ENCODE measurements at regions not wholly inside any gene's neighbourhood (a gene's known extent, or its start where the extent isn't known, plus 50 kb on each side); places are given as distances from the start of the nearest gene placed in this dataset.

- no peak for DNase-seq
These were observed 1050.2 kb downstream of the AGBL1 start for GRCh38 chr15:87129916-87130315.

DNA sequence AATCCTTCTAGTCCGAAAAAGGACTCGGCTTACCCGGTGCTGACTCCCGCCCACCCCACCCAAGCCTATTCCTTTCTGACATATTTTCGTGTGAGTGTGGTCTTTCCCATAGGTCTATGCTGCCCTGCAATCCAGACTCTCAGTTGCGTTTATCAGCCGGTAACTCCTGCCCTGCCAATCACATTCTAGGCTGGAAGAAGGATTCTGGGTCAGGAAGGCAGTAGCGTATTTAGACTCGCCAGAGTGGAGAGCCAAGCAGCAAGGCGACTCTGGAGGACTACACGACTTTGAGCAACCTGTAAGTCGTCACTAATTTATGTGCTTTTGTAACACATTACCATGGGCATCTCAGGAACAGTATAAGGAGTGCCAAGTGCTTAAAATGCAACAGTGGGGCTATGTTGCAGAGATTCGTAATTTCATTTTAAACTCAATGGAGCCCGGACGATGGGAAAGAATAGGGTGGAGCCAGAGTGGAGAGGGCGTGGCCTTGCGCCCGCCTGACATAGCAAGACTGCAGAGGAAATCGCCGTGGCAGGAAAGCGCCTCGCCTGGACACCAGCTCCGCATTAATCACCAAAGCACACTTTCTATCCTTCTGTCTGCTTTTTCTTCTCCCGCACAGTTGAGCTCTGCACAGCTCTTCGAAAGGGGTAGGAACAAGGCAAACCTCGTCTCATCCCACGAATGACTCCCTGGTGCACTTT is 1044.2 kb downstream of the AGBL1 start:
- DNase-seq: no peak

GRCh38 chr15:87121336-87121735 is 1041.7 kb downstream of the AGBL1 start:
- DNase-seq: no peak

DNA sequence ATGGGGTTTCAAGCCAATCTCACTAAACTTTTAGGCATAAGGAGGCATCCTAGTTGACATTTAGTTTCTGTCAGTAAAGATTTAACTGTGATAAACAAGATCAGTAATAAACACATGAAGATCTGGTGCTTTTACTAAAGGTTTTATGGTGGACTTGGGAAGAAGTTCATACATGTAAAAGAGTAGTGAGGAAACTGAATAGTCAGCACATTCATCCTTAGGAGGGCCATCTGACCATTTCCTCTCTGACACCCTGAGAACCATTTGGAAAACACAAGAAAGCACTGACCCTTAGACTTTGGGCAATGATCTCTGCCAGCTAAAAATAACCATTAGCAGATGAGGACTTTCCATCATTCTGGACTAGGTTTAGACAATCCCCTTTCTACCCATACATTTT is 1040.9 kb downstream of the AGBL1 start:
- DNase-seq: no peak

GRCh38 chr15:87118846-87119245 is 1039.2 kb downstream of the AGBL1 start:
- DNase-seq: no peak

DNA sequence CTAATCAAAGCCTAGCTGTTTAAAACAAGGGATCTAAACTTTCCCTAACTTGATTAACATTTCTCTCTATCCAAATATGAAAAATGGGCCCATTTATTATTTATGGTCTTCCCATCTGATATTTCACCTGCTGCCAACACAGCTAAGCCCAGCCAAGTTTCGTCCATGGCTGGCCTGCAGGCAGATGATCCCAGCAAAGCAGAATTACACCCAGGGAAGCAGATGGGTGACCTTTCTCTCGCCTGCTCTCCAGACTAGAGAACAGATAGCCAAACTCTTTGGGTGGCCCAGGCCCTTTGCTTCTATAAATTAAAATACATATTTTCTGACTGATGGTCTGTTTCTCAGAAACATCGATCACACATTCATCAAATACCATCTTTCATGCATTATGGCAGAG is 1038.8 kb downstream of the AGBL1 start:
- no peak for DNase-seq

- no peak for DNase-seq
These were observed 1036.1 kb downstream of the AGBL1 start for GRCh38 chr15:87115795-87116194.

DNA sequence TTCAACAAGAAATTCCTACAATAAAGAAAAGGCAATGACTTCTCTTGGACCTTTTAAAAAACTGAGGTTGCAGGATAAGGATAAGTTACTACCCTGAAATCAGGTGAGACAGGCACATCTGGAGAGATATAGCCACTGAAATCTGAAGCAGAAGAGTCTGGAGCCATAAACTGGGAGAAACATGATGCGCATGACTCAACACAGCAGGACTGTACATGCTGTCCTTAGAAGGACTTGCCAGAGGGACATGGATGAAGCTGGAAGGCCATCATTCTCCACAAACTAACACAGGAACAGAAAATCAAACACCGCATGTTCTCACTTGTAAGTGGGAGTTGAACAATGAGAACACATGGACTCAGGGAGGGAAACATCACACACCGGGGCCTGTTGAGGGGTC is 1020.2 kb downstream of the AGBL1 start:
- no peak for DNase-seq

- no peak for DNase-seq
These were observed 1009.9 kb downstream of the AGBL1 start for GRCh38 chr15:87089551-87089950.

DNA sequence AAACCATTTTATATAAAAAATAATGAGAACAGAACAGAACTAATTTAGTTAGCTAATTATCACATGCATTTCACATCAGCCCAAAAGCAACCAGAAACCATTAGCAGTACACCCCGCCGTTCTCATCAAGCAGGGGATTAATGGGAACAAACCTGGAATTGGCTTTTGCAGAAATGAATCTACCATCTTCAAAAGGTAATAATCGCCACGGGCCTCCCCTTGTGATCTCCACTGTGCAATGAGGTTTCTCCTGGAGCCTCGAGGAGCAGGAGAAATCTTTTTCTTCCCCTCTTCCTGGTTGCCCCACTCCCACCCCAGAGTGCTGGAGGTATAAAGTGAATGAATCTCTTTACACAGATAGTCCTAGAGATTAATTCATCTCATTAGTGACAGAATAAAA is 1003.5 kb downstream of the AGBL1 start:
- no peak for DNase-seq

DNA sequence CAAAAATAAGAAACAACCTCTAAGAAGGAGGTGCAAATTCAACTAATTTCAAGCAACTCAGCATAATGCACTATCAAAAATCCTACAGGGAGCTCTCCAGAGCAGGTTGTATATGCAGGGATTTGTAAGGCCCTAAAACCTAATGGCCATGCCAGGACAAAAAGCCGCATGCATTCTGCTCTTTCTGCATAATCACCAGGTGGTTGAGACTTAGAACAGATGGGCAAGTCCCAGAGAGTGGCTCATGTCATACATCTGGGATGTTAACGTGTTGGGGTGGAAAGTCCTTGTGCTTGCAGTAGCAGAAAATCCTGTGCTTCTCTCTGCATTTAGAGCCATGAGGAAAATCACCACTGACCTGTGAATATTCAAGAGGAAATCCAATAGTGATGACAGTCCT is 1002.9 kb downstream of the AGBL1 start:
- DNase-seq: no peak

DNA sequence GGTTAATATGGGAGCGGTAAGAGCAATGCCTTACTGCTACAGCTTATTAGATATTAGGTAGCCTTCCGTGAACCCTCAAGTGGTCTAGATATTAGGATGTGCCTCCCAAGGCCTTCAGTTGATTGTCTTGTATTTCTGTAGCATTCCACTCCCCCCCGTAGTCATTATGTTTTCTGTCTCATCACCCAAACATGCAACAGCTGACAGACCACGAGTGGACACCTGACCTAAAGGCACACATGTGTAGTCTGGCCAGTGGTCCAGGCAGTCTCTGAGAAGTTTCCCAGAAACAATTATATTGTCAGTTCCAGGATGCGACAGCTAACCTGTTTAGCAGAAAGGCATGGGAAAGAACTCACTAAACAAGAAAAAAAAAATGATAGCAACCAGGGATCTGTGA is 1000.9 kb downstream of the AGBL1 start:
- no peak for DNase-seq

All from activated naive CD4-positive, alpha-beta T cell treated with Interleukin-2 at 50 U/mL for 16 hours (primary cell).